Kidney epithelial cell (primary cell): ENCODE measurements at regions not wholly inside any gene's neighbourhood (a gene's known extent, or its start where the extent isn't known, plus 50 kb on each side); places are given as distances from the start of the nearest gene placed in this dataset.
"Not testable (repeated sequence)": the region's sequence is repeated elsewhere in the genome, so short reads cannot be mapped to it uniquely, and the experiment has no call there.

Source experiments
- DNase-seq: peaks from one replicate; pipeline ENCODE4 v3.0.0-alpha.2; 2010; ENCODE audit warnings: low read depth
- H3K27me3 ChIP-seq: 2 replicates; pipeline ENCODE4 v1.6.0; 2011; ENCODE audit warnings: low read length; ENCODE audit not compliant: control insufficient read depth, insufficient read depth
- H3K36me3 ChIP-seq: 2 replicates; pipeline ENCODE4 v1.5.1; 2011; ENCODE audit warnings: low read length; ENCODE audit not compliant: control insufficient read depth, insufficient read depth
- H3K4me3 ChIP-seq: 2 replicates; pipeline ENCODE4 v1.5.1; 2011; ENCODE audit warnings: low read depth, mild to moderate bottlenecking, control low read depth, low read length
- CTCF ChIP-seq: IDR thresholded peaks from 2 replicates; pipeline ENCODE4 v1.5.1; 2011; ENCODE audit warnings: mild to moderate bottlenecking, moderate library complexity, low read length, control low read depth, inconsistent platforms; ENCODE audit not compliant: insufficient read depth, poor library complexity, severe bottlenecking

- no peak for DNase-seq
- no peak overlapping the region for H3K4me3 ChIP-seq
- TF ChIP-seq CTCF: no peak
- H3K27me3 ChIP-seq: no peaks in the 10 kb centered on the region
- H3K36me3 ChIP-seq: no peaks in the 10 kb centered on the region
Measured at GRCh38 chr16:51262428-51262827, 111.4 kb upstream of the SALL1 start.

GRCh38 chr16:51261919-51262318 is 110.8 kb upstream of the SALL1 start:
- no peak overlapping the region for H3K4me3 ChIP-seq
- no peak for DNase-seq
- no peak for TF ChIP-seq CTCF
- no peaks in the 10 kb centered on the region for H3K36me3 ChIP-seq
- H3K27me3 ChIP-seq: no peaks in the 10 kb centered on the region

- TF ChIP-seq CTCF: no peak
- no peaks in the 10 kb centered on the region for H3K27me3 ChIP-seq
- no peaks in the 10 kb centered on the region for H3K36me3 ChIP-seq
- DNase-seq: no peak
- no peak overlapping the region for H3K4me3 ChIP-seq
Measured at GRCh38 chr16:51255349-51255972, 104.4 kb upstream of the SALL1 start.

GRCh38 chr16:51254390-51254789 is 103.3 kb upstream of the SALL1 start:
- not testable (repeated sequence) for DNase-seq

GRCh38 chr16:51248217-51248616 is 97.1 kb upstream of the SALL1 start:
- Histone ChIP-seq H3K27me3 (no peaks in the 10 kb centered on the region), H3K4me3 (no peak overlapping the region), H3K36me3 (no peaks in the 10 kb centered on the region)
- DNase-seq: no peak
- no peak for TF ChIP-seq CTCF

More at GRCh38 chr16:51254390-51254789, 103.3 kb upstream of the SALL1 start:
- not testable (repeated sequence) for H3K36me3 ChIP-seq, H3K27me3 ChIP-seq, H3K4me3 ChIP-seq

GRCh38 chr16:51245658-51245995 is 94.6 kb upstream of the SALL1 start:
- no peak for DNase-seq
- H3K27me3 ChIP-seq: no peaks in the 10 kb centered on the region
- TF ChIP-seq CTCF: no peak

More at GRCh38 chr16:51245658-51245995, 94.6 kb upstream of the SALL1 start:
- H3K36me3 ChIP-seq: no peaks in the 10 kb centered on the region
- H3K4me3 ChIP-seq: no peak overlapping the region
